Left ventricle myocardium inferior (tissue), 1 donor: ENCODE measurements at regions not wholly inside any gene's neighbourhood (a gene's known extent, or its start where the extent isn't known, plus 50 kb on each side); places are given as distances from the start of the nearest gene placed in this dataset.

Experiments
- DNase-seq: peaks from one replicate; pipeline ENCODE4 v3.0.0-alpha.2; 2020
- H3K27ac ChIP-seq: fragments of 200-600 bp; replicated peaks from 2 replicates; pipeline ENCODE4 v1.8.0; 2021
- H3K27me3 ChIP-seq: fragments of 200-600 bp; 2 replicates; pipeline ENCODE4 v1.8.0; 2021; ENCODE audit warnings: low read depth
- H3K36me3 ChIP-seq: fragments of 200-600 bp; 2 replicates; pipeline ENCODE4 v1.8.0; 2021
- H3K4me1 ChIP-seq: fragments of 200-600 bp; 2 replicates; pipeline ENCODE4 v1.8.0; 2021
- H3K4me3 ChIP-seq: fragments of 200-600 bp; 2 replicates; pipeline ENCODE4 v1.8.0; 2021; ENCODE audit warnings: mild to moderate bottlenecking, moderate library complexity
- H3K9me3 ChIP-seq: fragments of 200-600 bp; replicated peaks from 2 replicates; pipeline ENCODE4 v1.8.0; 2021
- CTCF ChIP-seq: fragments of 200-600 bp; IDR thresholded peaks from 2 replicates; pipeline ENCODE4 v1.8.0; 2021; ENCODE audit warnings: antibody characterized with exemption, mild to moderate bottlenecking, borderline replicate concordance
- intact Hi-C: fragments of 100-400 bp; cut with micrococcal nuclease; formaldehyde crosslinking; loops from one replicate; pipeline ENCODE4 v1.11.0; 2022
- donor health status: DM: no; HTN: yes; CAD: no; lungs with severe emphysema.

- DNase-seq, result no peak
- TF ChIP-seq CTCF, result no peak
- Histone ChIP-seq H3K4me1 (no peaks in the 10 kb centered on the region), H3K36me3 (no peaks in the 10 kb centered on the region), H3K27ac (no peak overlapping the region), H3K4me3 (no peak overlapping the region), H3K27me3 (peaks cover 36% of the 10 kb centered on the region), H3K9me3 (peaks cover 29% of the 10 kb centered on the region)
- intact Hi-C loops, result no loop called here
Measured at GRCh38 chr14:65900164-65900563, 487.6 kb downstream of the FUT8 start.

- H3K27me3 ChIP-seq, result peaks cover 47% of the 10 kb centered on the region
- no peak overlapping the region for H3K4me3 ChIP-seq
Measured at GRCh38 chr14:65901595-65901994, 489.1 kb downstream of the FUT8 start.

GRCh38 chr14:65904988-65905387 lies 492.5 kb downstream of the FUT8 start:
- TF ChIP-seq CTCF, result no peak
- Histone ChIP-seq H3K27me3 (peaks cover 53% of the 10 kb centered on the region), H3K27ac (no peak overlapping the region), H3K4me3 (no peak overlapping the region), H3K9me3 (peaks cover 13% of the 10 kb centered on the region), H3K4me1 (no peaks in the 10 kb centered on the region), H3K36me3 (no peaks in the 10 kb centered on the region)
- intact Hi-C loops, result no loop called here
- DNase-seq, result no peak

More at GRCh38 chr14:65901595-65901994, 489.1 kb downstream of the FUT8 start:
- Histone ChIP-seq H3K27ac (no peak overlapping the region), H3K9me3 (peaks cover 24% of the 10 kb centered on the region), H3K4me1 (no peaks in the 10 kb centered on the region), H3K36me3 (no peaks in the 10 kb centered on the region)
- no peak for TF ChIP-seq CTCF
- intact Hi-C loops, result no loop called here
- DNase-seq, result no peak

GRCh38 chr14:65906344-65906743 lies 493.8 kb downstream of the FUT8 start:
- no peak overlapping the region for H3K4me3 ChIP-seq
- peaks cover 7% of the 10 kb centered on the region for H3K9me3 ChIP-seq
- H3K36me3 ChIP-seq, result no peaks in the 10 kb centered on the region
- no peak for DNase-seq
- no peak for TF ChIP-seq CTCF
- intact Hi-C loops, result no loop called here
- no peaks in the 10 kb centered on the region for H3K4me1 ChIP-seq
- H3K27ac ChIP-seq, result no peak overlapping the region
- H3K27me3 ChIP-seq, result peaks cover 45% of the 10 kb centered on the region

GRCh38 chr14:65906948-65907347 lies 494.4 kb downstream of the FUT8 start:
- Histone ChIP-seq H3K9me3 (peaks cover 1% of the 10 kb centered on the region), H3K4me1 (no peaks in the 10 kb centered on the region), H3K36me3 (no peaks in the 10 kb centered on the region), H3K4me3 (no peak overlapping the region), H3K27ac (no peak overlapping the region), H3K27me3 (peaks cover 41% of the 10 kb centered on the region)
- no peak for DNase-seq
- TF ChIP-seq CTCF, result no peak
- intact Hi-C loops, result no loop called here
